ENCODE measurements at regions not wholly inside any gene's neighbourhood (a gene's known extent, or its start where the extent isn't known, plus 50 kb on each side); places are given as distances from the start of the nearest gene placed in this dataset.
"Not testable (repeated sequence)": the region's sequence is repeated elsewhere in the genome, so short reads cannot be mapped to it uniquely, and the experiment has no call there.

- no peaks in the 10 kb centered on the region for H3K9me3 ChIP-seq
- Mint-ChIP-seq H3K9me3 (ENCODE audit: unreplicated experiment) (no peaks in the 10 kb centered on the region), H3K4me3 (ENCODE audit: unreplicated experiment) (no peak overlapping the region), H3K36me3 (ENCODE audit: insufficient read depth, unreplicated experiment) (no peaks in the 10 kb centered on the region), H3K27ac (ENCODE audit: unreplicated experiment) (no peak overlapping the region), H3K27me3 (ENCODE audit: insufficient read depth, unreplicated experiment) (peaks cover 6% of the 10 kb centered on the region), H3K4me1 (ENCODE audit: low read depth, unreplicated experiment) (no peaks in the 10 kb centered on the region)
- no TSS peak for BruUV-seq (replicated peaks)
- DNase-seq, result no peak
- POLR2A ChIA-PET, result no interaction called here
- H3K36me3 ChIP-seq (ENCODE audit: control insufficient read depth, insufficient read depth, low read length), result no peaks in the 10 kb centered on the region
- no peak overlapping the region for H3K4me3 ChIP-seq (ENCODE audit: low read depth, low read length)
- CTCF ChIA-PET, result no interaction called here
- no peaks in the 10 kb centered on the region for H3K4me1 ChIP-seq
- no peak for TF ChIP-seq CTCF (IDR thresholded peaks at IDR 0.05; ENCODE audit: insufficient read depth in 1 of 2, low read depth in 1 of 2, low read length in 1 of 2, severe bottlenecking in 1 of 2, unreplicated experiment in 1 of 2)
- intact Hi-C loops (cut with micrococcal nuclease; ENCODE audit: unreplicated experiment), result no loop called here
- H3K27me3 ChIP-seq (replicated peaks; ENCODE audit: control insufficient read depth, insufficient read depth, low read length), result no peaks in the 10 kb centered on the region
These were observed 170.5 kb downstream of the MZT1 start for GRCh38 chr13:72556945-72557344.

- no TSS peak for BruUV-seq (replicated peaks)
- H3K36me3 Mint-ChIP-seq (ENCODE audit: insufficient read depth, unreplicated experiment), result no peaks in the 10 kb centered on the region
- DNase-seq, result no peak
- H3K27me3 Mint-ChIP-seq (ENCODE audit: insufficient read depth, unreplicated experiment), result peaks cover 3% of the 10 kb centered on the region
- no peaks in the 10 kb centered on the region for H3K27me3 ChIP-seq (replicated peaks; ENCODE audit: control insufficient read depth, insufficient read depth, low read length)
- no peaks in the 10 kb centered on the region for H3K9me3 ChIP-seq
- TF ChIP-seq CTCF (IDR thresholded peaks at IDR 0.05; ENCODE audit: insufficient read depth in 1 of 2, low read depth in 1 of 2, low read length in 1 of 2, severe bottlenecking in 1 of 2, unreplicated experiment in 1 of 2), result no peak
- H3K4me1 Mint-ChIP-seq (ENCODE audit: low read depth, unreplicated experiment), result no peaks in the 10 kb centered on the region
- no peak overlapping the region for H3K4me3 Mint-ChIP-seq (ENCODE audit: unreplicated experiment)
- H3K4me3 ChIP-seq (ENCODE audit: low read depth, low read length), result no peak overlapping the region
- H3K36me3 ChIP-seq (ENCODE audit: control insufficient read depth, insufficient read depth, low read length), result no peaks in the 10 kb centered on the region
- H3K4me1 ChIP-seq, result no peaks in the 10 kb centered on the region
- intact Hi-C loops (cut with micrococcal nuclease; ENCODE audit: unreplicated experiment), result no loop called here
- no peak overlapping the region for H3K27ac Mint-ChIP-seq (ENCODE audit: unreplicated experiment)
- no peaks in the 10 kb centered on the region for H3K9me3 Mint-ChIP-seq (ENCODE audit: unreplicated experiment)
- POLR2A ChIA-PET, result no interaction called here
- CTCF ChIA-PET, result no interaction called here
These were observed 171.8 kb downstream of the MZT1 start for GRCh38 chr13:72555601-72556000.

- Mint-ChIP-seq H3K4me1 (ENCODE audit: low read depth, unreplicated experiment) (no peaks in the 10 kb centered on the region), H3K4me3 (ENCODE audit: unreplicated experiment) (no peak overlapping the region), H3K27me3 (ENCODE audit: insufficient read depth, unreplicated experiment) (peaks cover 3% of the 10 kb centered on the region), H3K27ac (ENCODE audit: unreplicated experiment) (no peak overlapping the region), H3K9me3 (ENCODE audit: unreplicated experiment) (no peaks in the 10 kb centered on the region), H3K36me3 (ENCODE audit: insufficient read depth, unreplicated experiment) (no peaks in the 10 kb centered on the region)
- Histone ChIP-seq H3K4me3 (ENCODE audit: low read depth, low read length) (no peak overlapping the region), H3K9me3 (no peaks in the 10 kb centered on the region), H3K27me3 (replicated peaks; ENCODE audit: control insufficient read depth, insufficient read depth, low read length) (no peaks in the 10 kb centered on the region), H3K4me1 (no peaks in the 10 kb centered on the region), H3K36me3 (ENCODE audit: control insufficient read depth, insufficient read depth, low read length) (no peaks in the 10 kb centered on the region)
- CTCF ChIA-PET, result interaction anchor here (0.6 kb wide), 1 partner anchor 517 kb away, joined by 10 read pairs; no protein-coding TSS in a partner anchor
- BruUV-seq (replicated peaks), result no TSS peak
- POLR2A ChIA-PET, result no interaction called here
- TF ChIP-seq CTCF (IDR thresholded peaks at IDR 0.05; ENCODE audit: insufficient read depth in 1 of 2, low read depth in 1 of 2, low read length in 1 of 2, severe bottlenecking in 1 of 2, unreplicated experiment in 1 of 2), result no peak
- intact Hi-C loops (cut with micrococcal nuclease; ENCODE audit: unreplicated experiment), result no loop called here
- no peak for DNase-seq
These were observed 174.7 kb downstream of the MZT1 start for GRCh38 chr13:72552731-72553130.

- H3K9me3 Mint-ChIP-seq (ENCODE audit: unreplicated experiment); H3K27me3 Mint-ChIP-seq (ENCODE audit: insufficient read depth, unreplicated experiment); POLR2A ChIA-PET; intact Hi-C loops (cut with micrococcal nuclease; ENCODE audit: unreplicated experiment); BruUV-seq (replicated peaks); DNase-seq; H3K4me1 ChIP-seq; H3K27ac Mint-ChIP-seq (ENCODE audit: unreplicated experiment); CTCF ChIA-PET; H3K36me3 ChIP-seq (ENCODE audit: control insufficient read depth, insufficient read depth, low read length); H3K4me3 ChIP-seq (ENCODE audit: low read depth, low read length); H3K4me3 Mint-ChIP-seq (ENCODE audit: unreplicated experiment); H3K9me3 ChIP-seq; H3K27me3 ChIP-seq (replicated peaks; ENCODE audit: control insufficient read depth, insufficient read depth, low read length); H3K4me1 Mint-ChIP-seq (ENCODE audit: low read depth, unreplicated experiment); H3K36me3 Mint-ChIP-seq (ENCODE audit: insufficient read depth, unreplicated experiment): not testable (repeated sequence)
These were observed 181.5 kb downstream of the MZT1 start for GRCh38 chr13:72545895-72546294.
